ENCODE measurements at regions not wholly inside any gene's neighbourhood (a gene's known extent, or its start where the extent isn't known, plus 50 kb on each side); places are given as distances from the start of the nearest gene placed in this dataset.
"Not testable (repeated sequence)": the region's sequence is repeated elsewhere in the genome, so short reads cannot be mapped to it uniquely, and the experiment has no call there.

DNA sequence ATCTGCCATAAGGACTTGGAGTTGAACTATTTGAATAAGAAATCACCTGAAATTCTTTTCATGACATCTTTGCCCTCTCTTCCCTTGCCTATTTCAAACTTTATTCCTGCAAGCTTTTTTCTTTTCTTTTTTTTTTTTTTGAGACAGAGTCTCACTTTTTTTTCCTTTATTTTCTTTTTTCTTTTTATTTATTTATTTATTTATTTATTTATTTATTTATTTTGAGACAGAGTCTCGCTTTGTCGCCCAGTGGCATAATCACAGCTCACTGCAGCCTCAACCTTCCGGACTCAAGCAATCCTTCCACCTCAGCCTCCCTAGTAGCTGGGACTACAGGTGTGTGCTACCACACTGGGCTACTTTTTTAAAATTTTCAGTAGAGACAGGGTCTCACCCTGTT, 369.3 kb upstream of the ATP11B start:
- Histone ChIP-seq H3K27me3 (replicated peaks; ENCODE audit: insufficient read depth) (no peaks in the 10 kb centered on the region), H3K27ac (no peak overlapping the region), H3K4me3 (no peak overlapping the region), H3K4me1 (ENCODE audit: control insufficient read depth in 1 of 2, low read depth in 2 of 2) (no peaks in the 10 kb centered on the region), H3K36me3 (no peaks in the 10 kb centered on the region), H3K9me3 (no peaks in the 10 kb centered on the region)
- TF ChIP-seq, protein P1, sequence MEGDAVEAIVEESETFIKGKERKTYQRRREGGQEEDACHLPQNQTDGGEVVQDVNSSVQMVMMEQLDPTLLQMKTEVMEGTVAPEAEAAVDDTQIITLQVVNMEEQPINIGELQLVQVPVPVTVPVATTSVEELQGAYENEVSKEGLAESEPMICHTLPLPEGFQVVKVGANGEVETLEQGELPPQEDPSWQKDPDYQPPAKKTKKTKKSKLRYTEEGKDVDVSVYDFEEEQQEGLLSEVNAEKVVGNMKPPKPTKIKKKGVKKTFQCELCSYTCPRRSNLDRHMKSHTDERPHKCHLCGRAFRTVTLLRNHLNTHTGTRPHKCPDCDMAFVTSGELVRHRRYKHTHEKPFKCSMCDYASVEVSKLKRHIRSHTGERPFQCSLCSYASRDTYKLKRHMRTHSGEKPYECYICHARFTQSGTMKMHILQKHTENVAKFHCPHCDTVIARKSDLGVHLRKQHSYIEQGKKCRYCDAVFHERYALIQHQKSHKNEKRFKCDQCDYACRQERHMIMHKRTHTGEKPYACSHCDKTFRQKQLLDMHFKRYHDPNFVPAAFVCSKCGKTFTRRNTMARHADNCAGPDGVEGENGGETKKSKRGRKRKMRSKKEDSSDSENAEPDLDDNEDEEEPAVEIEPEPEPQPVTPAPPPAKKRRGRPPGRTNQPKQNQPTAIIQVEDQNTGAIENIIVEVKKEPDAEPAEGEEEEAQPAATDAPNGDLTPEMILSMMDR (IDR thresholded peaks at IDR 0.05): no peak
- DNase-seq (ENCODE audit: low spot score) (no peak), ATAC-seq (ENCODE audit: insufficient number of reproducible peaks, low FRiP score, low read depth) (no peak)

DNA sequence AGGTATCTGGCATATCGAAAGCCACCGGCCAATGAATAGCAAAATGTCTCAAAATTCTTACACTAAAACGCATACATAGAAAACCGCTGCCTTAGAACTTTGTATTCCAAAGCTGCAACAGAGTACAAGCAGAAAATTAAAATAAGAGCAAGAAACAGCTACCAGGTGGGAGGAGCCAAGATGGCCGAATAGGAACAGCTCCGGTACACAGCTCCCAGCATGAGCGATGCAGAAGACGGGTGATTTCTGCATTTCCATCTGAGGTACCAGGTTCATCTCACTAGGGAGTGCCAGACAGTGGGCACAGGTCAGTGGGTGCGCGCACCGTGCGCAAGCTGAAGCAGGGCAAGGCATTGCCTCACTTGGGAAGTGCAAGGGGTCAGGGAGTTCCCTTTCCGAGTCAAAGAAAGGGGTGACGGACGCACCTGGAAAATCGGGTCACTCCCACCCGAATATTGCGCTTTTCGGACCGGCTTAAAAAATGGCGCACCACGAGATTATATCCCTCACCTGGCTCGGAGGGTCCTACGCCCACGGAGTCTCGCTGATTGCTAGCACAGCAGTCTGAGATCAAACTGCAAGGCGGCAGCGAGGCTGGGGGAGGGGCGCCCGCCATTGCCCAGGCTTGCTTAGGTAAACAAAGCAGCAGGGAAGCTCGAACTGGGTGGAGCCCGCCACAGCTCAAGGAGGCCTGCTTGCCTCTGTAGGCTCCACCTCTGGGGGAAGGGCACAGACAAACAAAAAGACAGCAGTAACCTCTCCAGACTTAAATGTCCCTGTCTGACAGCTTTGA, 367.2 kb upstream of the ATP11B start:
- not testable (repeated sequence) for ATAC-seq (ENCODE audit: insufficient number of reproducible peaks, low FRiP score, low read depth); H3K27ac ChIP-seq; H3K4me3 ChIP-seq; H3K36me3 ChIP-seq; H3K4me1 ChIP-seq (ENCODE audit: control insufficient read depth in 1 of 2, low read depth in 2 of 2); H3K9me3 ChIP-seq; DNase-seq (ENCODE audit: low spot score); H3K27me3 ChIP-seq (replicated peaks; ENCODE audit: insufficient read depth)

DNA sequence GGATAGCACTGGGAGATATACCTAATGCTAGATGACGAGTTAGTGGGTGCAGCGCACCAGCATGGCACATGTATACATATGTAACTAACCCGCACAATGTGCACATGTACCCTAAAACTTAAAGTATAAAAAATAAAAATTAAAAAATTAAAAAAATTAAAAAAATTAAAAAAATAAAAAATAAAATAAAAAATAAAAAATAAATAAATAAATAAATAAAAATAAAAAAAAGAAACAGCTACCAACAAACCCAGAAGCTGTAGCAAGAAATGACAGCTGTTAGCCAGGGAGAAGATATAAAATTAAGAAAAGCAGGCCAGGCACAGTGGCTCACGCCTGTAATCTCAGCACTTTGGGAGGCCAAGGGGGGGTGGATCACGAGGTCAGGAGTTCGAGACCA, 361.3 kb upstream of the ATP11B start:
- H3K36me3 ChIP-seq; H3K27me3 ChIP-seq (replicated peaks; ENCODE audit: insufficient read depth); H3K9me3 ChIP-seq; DNase-seq (ENCODE audit: low spot score); ATAC-seq (ENCODE audit: insufficient number of reproducible peaks, low FRiP score, low read depth); H3K4me3 ChIP-seq; H3K27ac ChIP-seq; H3K4me1 ChIP-seq (ENCODE audit: control insufficient read depth in 1 of 2, low read depth in 2 of 2): not testable (repeated sequence)

DNA sequence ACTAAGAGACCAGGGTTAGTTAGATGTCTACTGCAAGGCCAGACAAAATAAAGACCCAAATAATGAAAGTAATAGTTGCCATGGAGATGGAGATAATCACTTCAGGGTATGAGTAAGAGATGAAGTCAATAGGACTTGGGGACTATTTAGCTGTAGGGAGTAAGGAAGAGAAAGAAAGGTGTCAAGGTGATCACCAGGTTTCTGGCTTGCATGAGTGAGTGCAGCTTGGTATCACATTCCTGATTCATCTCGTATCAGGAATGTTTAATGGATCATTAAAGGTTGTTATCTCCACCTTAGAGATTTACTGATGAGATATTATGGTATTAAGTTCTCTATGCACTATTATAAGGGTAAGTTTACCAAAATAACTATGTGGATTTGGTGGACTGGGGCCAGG, 357.4 kb upstream of the ATP11B start:
- no peaks in the 10 kb centered on the region for H3K36me3 ChIP-seq
- no peaks in the 10 kb centered on the region for H3K9me3 ChIP-seq
- no peaks in the 10 kb centered on the region for H3K27me3 ChIP-seq (replicated peaks; ENCODE audit: insufficient read depth)
- DNase-seq (ENCODE audit: low spot score) (no peak), ATAC-seq (ENCODE audit: insufficient number of reproducible peaks, low FRiP score, low read depth) (no peak)
- H3K4me1 ChIP-seq (ENCODE audit: control insufficient read depth in 1 of 2, low read depth in 2 of 2): no peaks in the 10 kb centered on the region
- no peak overlapping the region for H3K4me3 ChIP-seq
- no peak overlapping the region for H3K27ac ChIP-seq
- TF ChIP-seq, protein P1 (IDR thresholded peaks at IDR 0.05): no peak

DNA sequence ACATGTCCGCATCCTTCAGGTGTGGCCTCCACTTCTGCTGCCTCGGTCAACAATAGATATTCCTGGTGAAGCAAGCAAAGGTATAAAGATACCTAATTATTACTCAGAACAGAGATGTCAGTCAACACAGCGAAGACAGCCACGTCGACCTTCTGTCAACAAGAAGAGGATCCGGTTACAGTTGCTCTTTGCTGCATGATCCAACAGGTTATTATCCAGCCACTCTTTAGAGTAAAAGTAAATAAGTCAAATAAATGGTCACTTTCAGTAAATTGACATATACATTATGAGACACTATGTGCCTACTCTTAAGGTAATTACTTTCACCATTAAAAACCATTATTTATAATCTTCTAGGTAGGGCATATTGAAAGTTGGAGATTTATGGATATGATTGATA, 356.8 kb upstream of the ATP11B start:
- Histone ChIP-seq H3K36me3 (no peaks in the 10 kb centered on the region), H3K4me1 (ENCODE audit: control insufficient read depth in 1 of 2, low read depth in 2 of 2) (no peaks in the 10 kb centered on the region), H3K27ac (no peak overlapping the region), H3K27me3 (replicated peaks; ENCODE audit: insufficient read depth) (no peaks in the 10 kb centered on the region), H3K9me3 (no peaks in the 10 kb centered on the region), H3K4me3 (no peak overlapping the region)
- DNase-seq (ENCODE audit: low spot score): no peak
- TF ChIP-seq, protein P1 (IDR thresholded peaks at IDR 0.05): no peak
- ATAC-seq (ENCODE audit: insufficient number of reproducible peaks, low FRiP score, low read depth): no peak

DNA sequence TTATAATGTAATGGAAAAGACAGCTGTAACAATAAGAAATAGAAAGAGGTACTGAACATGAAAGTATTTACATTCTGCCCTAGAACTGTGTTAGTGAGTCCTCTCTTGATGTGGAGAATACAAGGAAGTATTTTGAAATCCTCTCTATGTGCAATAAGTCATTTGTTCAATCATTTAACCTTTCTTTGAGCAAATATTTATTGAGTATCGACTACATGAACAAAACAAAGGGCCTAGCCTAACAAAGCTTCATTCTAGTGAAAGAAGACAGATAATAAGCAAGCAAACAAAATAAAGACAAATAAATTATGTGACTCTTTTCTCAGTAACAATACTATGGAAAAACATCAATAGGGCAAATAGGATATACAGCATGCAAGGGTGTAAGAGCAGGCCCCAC, 354.9 kb upstream of the ATP11B start:
- no peak overlapping the region for H3K4me3 ChIP-seq
- no peak for ATAC-seq (ENCODE audit: insufficient number of reproducible peaks, low FRiP score, low read depth)
- H3K9me3 ChIP-seq: no peaks in the 10 kb centered on the region
- TF ChIP-seq, protein P1 (IDR thresholded peaks at IDR 0.05): no peak
- H3K27me3 ChIP-seq (replicated peaks; ENCODE audit: insufficient read depth): no peaks in the 10 kb centered on the region
- no peak overlapping the region for H3K27ac ChIP-seq
- no peak for DNase-seq (ENCODE audit: low spot score)
- no peaks in the 10 kb centered on the region for H3K36me3 ChIP-seq
- no peaks in the 10 kb centered on the region for H3K4me1 ChIP-seq (ENCODE audit: control insufficient read depth in 1 of 2, low read depth in 2 of 2)
